ENCODE measurements at regions not wholly inside any gene's neighbourhood (a gene's known extent, or its start where the extent isn't known, plus 50 kb on each side); places are given as distances from the start of the nearest gene placed in this dataset.

DNA sequence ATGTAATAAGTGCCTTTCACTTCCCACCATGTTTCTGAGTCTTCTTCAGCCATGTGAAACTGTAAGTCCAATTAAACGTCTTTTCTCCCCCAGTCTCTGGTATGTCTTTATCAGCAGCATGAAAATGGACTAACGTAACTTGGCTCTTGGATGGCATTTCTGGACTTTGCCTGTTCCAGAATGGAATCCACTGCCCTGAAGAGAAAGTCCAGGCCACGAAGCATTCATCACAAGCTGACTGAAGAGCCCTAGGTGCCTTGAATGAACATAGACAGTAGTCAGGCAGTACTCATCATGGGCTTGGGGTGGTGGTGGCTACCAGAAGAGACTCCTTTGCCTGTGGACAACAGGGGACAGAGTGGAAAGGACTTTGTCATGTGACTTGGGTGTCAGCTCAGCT lies 1505.0 kb downstream of the SI start:
- TF ChIP-seq, protein P1, sequence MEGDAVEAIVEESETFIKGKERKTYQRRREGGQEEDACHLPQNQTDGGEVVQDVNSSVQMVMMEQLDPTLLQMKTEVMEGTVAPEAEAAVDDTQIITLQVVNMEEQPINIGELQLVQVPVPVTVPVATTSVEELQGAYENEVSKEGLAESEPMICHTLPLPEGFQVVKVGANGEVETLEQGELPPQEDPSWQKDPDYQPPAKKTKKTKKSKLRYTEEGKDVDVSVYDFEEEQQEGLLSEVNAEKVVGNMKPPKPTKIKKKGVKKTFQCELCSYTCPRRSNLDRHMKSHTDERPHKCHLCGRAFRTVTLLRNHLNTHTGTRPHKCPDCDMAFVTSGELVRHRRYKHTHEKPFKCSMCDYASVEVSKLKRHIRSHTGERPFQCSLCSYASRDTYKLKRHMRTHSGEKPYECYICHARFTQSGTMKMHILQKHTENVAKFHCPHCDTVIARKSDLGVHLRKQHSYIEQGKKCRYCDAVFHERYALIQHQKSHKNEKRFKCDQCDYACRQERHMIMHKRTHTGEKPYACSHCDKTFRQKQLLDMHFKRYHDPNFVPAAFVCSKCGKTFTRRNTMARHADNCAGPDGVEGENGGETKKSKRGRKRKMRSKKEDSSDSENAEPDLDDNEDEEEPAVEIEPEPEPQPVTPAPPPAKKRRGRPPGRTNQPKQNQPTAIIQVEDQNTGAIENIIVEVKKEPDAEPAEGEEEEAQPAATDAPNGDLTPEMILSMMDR (IDR thresholded peaks at IDR 0.05) = no peak
- TF ChIP-seq REST (IDR thresholded peaks at IDR 0.05; ENCODE audit: low read depth, low read length) (no peak), RAD21 (IDR thresholded peaks at IDR 0.05; ENCODE audit: low read length) (no peak), GABPA (IDR thresholded peaks at IDR 0.05; ENCODE audit: low read depth) (no peak), SMC3 (IDR thresholded peaks at IDR 0.05; ENCODE audit: low read depth, low read length) (no peak), MEF2A (IDR thresholded peaks at IDR 0.05; ENCODE audit: borderline replicate concordance, low read depth) (no peak), RCOR1 (IDR thresholded peaks at IDR 0.05; ENCODE audit: low read length) (no peak), NRF1 (IDR thresholded peaks at IDR 0.05; ENCODE audit: low read depth, low read length) (no peak), FOXM1 (IDR thresholded peaks at IDR 0.05; ENCODE audit: low read depth) (no peak), NFIC (IDR thresholded peaks at IDR 0.05; ENCODE audit: borderline replicate concordance) (no peak)
- TF ChIP-seq, protein P2, sequence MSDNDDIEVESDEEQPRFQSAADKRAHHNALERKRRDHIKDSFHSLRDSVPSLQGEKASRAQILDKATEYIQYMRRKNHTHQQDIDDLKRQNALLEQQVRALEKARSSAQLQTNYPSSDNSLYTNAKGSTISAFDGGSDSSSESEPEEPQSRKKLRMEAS (IDR thresholded peaks at IDR 0.05; ENCODE audit: low read depth) = no peak
- TF ChIP-seq, protein P3, sequence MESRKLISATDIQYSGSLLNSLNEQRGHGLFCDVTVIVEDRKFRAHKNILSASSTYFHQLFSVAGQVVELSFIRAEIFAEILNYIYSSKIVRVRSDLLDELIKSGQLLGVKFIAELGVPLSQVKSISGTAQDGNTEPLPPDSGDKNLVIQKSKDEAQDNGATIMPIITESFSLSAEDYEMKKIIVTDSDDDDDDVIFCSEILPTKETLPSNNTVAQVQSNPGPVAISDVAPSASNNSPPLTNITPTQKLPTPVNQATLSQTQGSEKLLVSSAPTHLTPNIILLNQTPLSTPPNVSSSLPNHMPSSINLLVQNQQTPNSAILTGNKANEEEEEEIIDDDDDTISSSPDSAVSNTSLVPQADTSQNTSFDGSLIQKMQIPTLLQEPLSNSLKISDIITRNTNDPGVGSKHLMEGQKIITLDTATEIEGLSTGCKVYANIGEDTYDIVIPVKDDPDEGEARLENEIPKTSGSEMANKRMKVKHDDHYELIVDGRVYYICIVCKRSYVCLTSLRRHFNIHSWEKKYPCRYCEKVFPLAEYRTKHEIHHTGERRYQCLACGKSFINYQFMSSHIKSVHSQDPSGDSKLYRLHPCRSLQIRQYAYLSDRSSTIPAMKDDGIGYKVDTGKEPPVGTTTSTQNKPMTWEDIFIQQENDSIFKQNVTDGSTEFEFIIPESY (IDR thresholded peaks at IDR 0.05; ENCODE audit: borderline replicate concordance, low read depth) = no peak

All from SK-N-SH (cell line).